HG02938 (cell line): ENCODE measurements at regions not wholly inside any gene's neighbourhood (a gene's known extent, or its start where the extent isn't known, plus 50 kb on each side); places are given as distances from the start of the nearest gene placed in this dataset.
"Not testable (repeated sequence)": the region's sequence is repeated elsewhere in the genome, so short reads cannot be mapped to it uniquely, and the experiment has no call there.

ENCODE experiments used
- ATAC-seq: cut with Tn5 transposase; IDR thresholded peaks from one replicate; pipeline ENCODE4 v1.9.1; 2021; ENCODE audit warnings: mild to moderate bottlenecking, moderate library complexity; ENCODE audit not compliant: unreplicated experiment

DNA sequence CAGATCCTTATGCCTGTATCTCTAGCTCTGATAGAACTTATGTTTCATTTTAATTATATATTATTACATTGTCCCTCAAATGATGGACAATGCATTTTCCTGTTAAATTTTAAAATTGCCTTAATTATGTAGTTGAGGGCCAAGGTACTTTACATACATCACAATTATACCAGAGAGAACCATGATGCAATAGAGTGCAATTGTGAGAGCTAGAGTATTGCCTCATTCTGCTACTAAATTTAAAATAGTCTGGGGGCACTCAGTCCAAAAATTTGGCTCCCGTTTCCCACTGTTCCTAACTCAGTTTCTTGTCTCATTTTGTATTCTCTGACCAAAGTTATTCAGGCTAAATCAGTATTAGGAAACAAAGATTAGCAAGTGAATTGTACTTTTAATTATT, 378.5 kb upstream of the ZFP42 start:
- ATAC-seq, result no peak

DNA sequence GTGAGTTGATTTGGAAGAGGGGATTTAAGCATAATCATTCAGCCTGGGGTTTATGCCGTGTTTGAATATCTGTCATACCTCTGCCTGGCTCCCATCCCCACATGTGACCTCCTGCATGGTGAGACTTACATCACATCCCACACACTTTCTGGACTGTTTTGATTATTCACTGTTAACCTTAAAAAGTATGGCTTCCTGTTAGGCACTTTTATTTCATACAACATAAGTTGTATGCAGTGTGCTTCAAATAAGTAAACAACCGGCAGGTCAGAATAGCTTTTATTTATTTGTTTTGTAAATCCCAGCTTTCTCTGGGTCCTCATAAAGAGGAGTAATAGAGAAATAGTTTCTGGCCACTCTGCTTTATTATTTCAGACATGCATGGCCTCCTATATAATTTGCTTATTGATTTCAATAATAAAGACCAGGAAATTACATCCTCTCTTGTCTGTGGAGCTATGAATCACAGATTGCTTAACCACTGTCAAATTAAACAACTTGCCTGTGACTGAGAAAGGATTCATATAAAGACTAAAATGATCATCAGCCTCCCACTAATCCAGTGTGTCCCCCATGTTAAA, 376.8 kb upstream of the ZFP42 start:
- no peak for ATAC-seq

- ATAC-seq, result no peak
Measured at GRCh38 chr4:187619319-187619718, 376.3 kb upstream of the ZFP42 start.

DNA sequence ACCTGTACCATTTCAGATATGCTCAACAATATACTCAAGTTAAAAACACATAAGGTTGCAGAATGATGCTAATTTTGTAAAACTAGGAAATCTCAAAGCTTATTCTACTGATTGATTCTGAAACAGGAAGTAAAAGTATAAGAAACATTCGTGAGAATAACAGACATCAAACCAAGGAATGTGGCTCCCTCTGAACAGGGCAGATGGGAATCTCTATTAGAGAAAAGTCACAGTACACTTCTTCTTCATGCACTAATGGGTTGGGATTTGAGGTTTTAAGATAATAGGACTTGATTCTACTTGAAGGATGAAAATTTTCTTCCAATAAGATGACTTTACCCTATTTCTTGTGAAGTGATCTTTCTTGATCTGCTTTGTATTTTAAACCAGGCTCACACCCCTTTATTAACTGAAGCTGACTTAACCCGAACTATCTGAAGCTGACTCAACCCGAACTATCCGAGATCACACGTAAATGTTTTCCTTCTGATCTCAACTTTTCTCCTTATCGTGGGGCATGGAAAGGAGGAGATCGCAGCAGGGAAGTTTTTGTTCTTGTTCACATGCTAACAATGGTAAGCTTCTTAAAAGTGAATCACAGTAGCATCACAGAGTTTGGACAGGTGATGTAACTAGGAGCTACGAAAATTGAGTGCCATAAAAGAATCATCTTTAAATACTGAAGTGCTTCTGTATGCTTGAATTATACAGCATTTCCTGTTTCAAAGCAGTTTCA, 363.1 kb upstream of the ZFP42 start:
- ATAC-seq, result no peak

- ATAC-seq, result no peak
Measured at GRCh38 chr4:187633245-187633644, 362.3 kb upstream of the ZFP42 start.

- ATAC-seq, result no peak
Measured at GRCh38 chr4:187656959-187657358, 338.6 kb upstream of the ZFP42 start.

GRCh38 chr4:187663076-187663475, 332.5 kb upstream of the ZFP42 start:
- ATAC-seq, result no peak

DNA sequence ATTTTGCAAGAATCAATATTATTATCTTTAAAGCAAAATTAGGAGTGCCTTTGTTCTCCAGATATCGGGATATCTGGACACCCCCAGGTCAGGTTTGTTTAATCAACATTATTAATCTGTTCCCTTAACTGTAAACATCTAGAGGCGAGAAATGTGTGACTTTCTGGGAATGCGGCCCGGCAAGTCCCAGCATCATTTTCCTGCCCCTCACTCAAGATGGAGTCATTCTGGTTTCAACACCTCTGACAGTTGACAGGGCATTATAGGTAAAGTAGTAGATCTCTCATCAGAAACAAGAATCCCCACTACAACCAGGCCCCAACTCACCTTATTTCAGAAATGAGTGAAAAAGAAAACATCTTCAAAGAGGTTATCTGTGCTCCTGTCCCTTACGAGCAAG, 331.6 kb upstream of the ZFP42 start:
- no peak for ATAC-seq

- no peak for ATAC-seq
Measured at GRCh38 chr4:187665086-187665485, 330.5 kb upstream of the ZFP42 start.

DNA sequence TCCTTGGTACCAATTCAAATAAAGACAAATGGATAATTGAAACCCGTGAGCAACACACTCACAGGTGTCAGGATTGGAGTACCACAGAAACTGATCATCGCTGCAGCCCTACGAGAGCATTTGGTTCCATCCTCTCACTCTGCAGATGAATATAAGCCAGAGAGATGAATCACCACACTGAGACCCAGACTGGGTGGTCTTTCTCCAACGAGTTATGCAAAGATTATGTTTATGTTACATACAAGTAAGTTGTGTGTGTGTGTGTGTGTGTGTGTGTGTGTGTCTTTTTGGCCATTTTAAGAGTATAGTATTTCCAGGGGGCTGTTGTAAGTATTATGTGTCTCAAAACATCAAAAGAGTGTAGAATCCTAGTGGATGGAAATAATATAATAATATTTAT, 329.5 kb upstream of the ZFP42 start:
- no peak for ATAC-seq

DNA sequence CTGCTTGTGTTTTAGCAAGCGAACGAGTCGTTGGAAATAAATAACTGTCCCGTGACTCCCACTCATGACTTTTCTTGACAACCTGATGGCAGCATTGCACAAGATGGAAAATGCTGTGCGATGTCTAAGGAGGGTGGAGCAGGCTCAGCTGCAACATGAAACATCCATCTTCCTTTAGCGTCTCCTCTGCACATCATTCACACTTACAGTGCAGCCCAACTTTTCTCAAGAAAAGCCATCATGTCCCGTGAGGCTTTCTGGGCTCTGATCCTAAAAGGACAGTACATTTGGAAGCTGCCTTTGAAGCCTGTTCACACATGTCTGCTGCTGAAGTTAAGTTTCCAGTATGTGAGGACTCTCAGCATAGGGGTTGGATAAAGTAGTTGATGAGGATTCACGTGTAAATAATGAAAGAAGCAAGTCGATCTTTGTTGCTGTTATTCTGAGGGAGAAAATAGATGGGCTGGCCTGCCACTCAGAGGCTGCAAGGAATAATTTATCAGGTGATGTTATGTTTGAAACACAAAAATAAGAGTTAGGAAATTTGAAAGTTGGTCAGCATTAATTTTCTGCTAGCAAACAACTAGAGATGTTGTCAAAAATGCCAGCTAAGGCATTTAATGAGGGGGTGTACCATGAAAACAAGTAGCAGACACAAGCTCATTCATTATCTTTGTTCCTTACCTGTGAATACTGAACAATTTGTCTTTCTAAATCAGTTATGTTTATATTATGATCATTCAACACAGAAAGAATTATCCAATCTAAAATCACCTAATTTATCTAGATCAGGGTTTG, 328.7 kb upstream of the ZFP42 start:
- ATAC-seq, result no peak

GRCh38 chr4:187668526-187669082, 327.0 kb upstream of the ZFP42 start:
- ATAC-seq, result no peak

GRCh38 chr4:187671521-187671920, 324.1 kb upstream of the ZFP42 start:
- ATAC-seq, result not testable (repeated sequence)

- not testable (repeated sequence) for ATAC-seq
Measured at GRCh38 chr4:187671958-187672357, 323.6 kb upstream of the ZFP42 start.

DNA sequence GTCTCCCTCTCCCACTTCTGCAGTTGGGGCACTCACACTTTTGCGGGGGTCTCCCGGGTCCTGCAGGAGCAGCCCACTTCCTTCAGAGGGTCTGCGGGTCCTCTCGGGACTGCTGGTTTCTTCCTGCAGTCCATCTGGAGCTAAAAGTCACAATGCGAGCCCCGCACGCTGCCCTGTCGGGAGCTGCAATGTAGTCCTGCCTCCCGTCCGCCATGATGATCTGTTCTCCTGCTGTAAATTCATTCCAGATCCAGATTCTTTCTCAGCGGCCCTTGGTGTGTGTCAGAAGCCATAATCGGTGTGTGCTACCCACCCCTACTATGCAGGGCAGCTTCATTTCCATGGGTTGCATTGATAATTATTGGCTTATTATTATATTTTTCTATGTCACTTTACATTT, 323.0 kb upstream of the ZFP42 start:
- ATAC-seq, result not testable (repeated sequence)

DNA sequence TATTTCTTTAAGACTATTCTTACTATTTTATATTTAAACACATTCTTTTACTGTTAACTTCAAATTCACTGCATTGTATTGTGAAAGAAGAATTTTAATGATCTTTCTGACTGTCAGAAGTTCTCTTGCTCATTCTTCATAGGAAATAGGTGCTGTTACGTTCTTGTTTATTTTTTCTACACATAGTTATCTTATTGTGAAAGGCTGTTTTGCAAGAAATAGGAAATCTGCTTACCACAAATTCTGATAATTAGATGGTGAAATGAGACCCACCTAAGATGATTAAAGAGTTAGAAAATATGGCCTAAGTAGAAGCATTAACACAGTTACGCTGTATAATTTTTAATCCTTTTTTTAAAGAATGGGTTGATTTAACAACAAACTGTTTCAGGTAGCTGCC, 316.1 kb upstream of the ZFP42 start:
- no peak for ATAC-seq

- no peak for ATAC-seq
Measured at GRCh38 chr4:187685247-187685646, 310.3 kb upstream of the ZFP42 start.

DNA sequence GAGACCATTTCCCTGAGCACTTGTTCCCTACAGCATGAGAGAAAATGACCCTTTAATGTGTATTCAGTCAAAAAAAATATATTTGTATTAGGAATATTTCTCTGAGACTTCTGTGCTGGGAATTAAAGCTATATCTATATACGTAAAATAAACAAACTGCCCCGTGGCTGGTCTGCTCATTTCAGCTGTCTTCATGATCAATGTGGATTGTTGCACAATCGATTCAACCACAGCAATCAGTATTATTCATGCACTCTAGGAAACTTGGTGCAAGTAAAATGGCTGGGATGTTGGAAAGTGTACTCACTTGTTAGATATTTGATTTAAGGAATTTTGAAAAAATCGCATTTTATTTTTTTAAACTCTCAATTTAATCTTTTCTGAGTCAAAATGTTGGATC, 307.9 kb upstream of the ZFP42 start:
- no peak for ATAC-seq

- ATAC-seq, result no peak
Measured at GRCh38 chr4:187692626-187693025, 302.9 kb upstream of the ZFP42 start.

GRCh38 chr4:187695531-187695930, 300.0 kb upstream of the ZFP42 start:
- not testable (repeated sequence) for ATAC-seq

- no peak for ATAC-seq
Measured at GRCh38 chr4:187711586-187711985, 284.0 kb upstream of the ZFP42 start.

DNA sequence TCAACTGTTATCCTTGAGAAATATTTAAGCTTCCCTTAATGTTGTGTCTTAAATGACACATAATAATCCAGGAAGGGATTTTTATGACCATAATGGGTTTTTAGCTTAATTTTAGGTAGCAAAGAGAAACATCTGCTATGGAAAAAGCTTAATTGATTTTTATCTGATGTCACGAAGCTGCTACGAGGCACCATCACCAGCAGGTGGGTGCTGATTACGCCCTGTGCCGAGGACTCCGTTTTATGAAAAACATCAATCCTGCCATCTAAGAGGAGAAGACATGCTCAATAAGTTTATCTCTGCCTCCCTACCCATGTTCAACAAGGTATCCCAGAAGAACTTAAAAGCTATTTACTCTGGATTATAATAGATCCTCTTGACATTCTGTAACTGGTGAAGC, 280.6 kb upstream of the ZFP42 start:
- no peak for ATAC-seq
